Peyer's patch (tissue), 4 donors: ENCODE measurements at regions not wholly inside any gene's neighbourhood (a gene's known extent, or its start where the extent isn't known, plus 50 kb on each side); places are given as distances from the start of the nearest gene placed in this dataset.

Experiments used
- CTCF ChIP-seq, 6 experiments: fragments of 450-650 bp in 4 of 6; fragments of 200-600 bp in 2 of 6; sonication (generic) in 1 of 6; IDR thresholded peaks; one replicate each; pipeline ENCODE4 v1.5.1; 2017 to 2019; ENCODE audit warnings: antibody characterized with exemption in 6 of 6, mild to moderate bottlenecking in 3 of 6, moderate library complexity in 1 of 6
- POLR2A ChIP-seq, 2 donors: fragments of 450-650 bp; IDR thresholded peaks; one replicate each; pipeline ENCODE4 v1.5.1; 2017; ENCODE audit warnings: antibody characterized with exemption in 2 of 2, mild to moderate bottlenecking in 2 of 2, moderate library complexity in 2 of 2

- no peak for TF ChIP-seq CTCF (IDR thresholded peaks at IDR 0.05)
- no peak for TF ChIP-seq POLR2A (IDR thresholded peaks at IDR 0.05)
Measured at GRCh38 chr4:111410571-111410970, 734.7 kb upstream of the FAM241A start.
